AG08396 (cell line): ENCODE measurements at regions not wholly inside any gene's neighbourhood (a gene's known extent, or its start where the extent isn't known, plus 50 kb on each side); places are given as distances from the start of the nearest gene placed in this dataset.

Source experiments
- DNase-seq: peaks from one replicate; pipeline ENCODE4 v3.0.0; 2012; ENCODE audit warnings: low spot score, mixed read lengths

DNA sequence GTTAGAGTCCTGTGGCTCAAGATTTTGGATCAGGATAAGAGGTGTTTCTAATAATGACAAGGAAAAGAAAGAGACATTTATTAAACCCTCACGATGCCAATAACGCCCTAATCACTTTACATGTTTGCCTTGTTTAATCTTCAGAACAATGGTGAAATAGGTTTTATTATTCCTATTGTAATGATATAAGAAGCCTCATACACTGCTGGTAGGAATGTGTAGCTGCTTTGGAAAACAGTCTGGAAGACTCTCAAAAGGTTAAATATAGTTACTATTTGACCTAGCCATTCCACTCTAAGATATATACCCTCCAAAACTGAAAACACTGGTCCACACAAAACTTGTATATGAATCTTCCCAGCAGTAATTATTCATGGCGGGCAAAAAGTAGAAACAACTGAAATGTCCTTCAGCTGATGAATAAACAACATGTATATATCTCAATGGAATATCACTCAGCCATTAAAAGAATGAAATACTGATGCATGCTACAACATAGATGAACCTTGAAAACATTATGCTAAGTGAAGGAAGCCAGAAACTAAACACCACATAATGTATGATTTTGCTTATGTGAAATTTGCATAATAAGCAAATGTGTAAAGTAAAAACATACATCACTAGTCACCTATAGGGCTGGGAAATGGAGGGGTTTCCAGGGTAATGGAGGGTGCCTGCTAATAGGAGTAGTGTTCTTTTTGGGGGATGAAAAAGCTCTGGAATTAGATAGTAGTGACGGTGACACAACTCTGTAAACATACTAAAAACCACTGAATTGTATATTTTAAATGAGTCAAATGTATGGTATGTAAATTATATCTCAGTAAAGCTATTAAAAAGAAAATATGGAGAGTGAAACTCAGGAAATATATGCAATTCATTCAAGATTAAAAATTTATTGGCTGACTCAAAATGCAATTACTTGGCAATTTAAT lies 76.9 kb upstream of the ANK3 start:
- no peak for DNase-seq

DNA sequence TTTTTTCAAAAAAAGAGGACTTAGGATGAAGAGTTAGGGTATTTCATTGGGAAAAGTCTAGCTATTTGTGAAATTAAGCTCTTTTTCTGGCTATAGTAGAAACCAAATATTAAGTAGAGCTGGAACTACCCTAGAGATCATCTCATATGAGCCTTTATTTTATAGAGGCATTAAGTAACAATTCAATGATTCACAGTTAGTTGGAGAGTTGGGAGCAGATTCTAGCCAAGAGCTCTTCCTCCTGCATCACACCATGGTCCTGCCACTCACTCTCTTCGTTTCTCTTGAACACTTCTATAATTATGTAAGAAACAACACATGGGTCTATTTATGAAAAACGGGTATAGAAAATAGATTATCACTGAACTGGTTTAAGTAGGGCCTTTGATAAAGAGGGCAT lies 76.1 kb upstream of the ANK3 start:
- DNase-seq, result no peak

DNA sequence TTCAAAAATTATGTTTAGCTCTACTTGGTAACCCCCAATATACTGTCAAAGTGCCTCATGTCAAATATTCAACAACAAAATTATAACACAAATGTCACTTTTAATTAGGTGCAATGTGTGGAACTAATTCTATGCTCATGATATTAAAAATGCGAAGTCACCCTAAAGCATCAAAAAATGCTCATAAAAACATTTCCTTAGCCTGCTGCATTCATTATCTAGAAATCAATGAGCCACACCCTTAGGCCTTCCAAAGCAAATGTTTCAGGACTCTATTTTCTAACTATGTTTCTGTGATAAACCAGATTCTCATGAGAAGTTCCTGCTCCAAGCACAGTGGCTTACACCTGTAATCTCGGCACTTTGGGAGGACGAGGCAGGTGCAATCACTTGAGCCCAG lies 75.0 kb upstream of the ANK3 start:
- DNase-seq, result no peak

DNA sequence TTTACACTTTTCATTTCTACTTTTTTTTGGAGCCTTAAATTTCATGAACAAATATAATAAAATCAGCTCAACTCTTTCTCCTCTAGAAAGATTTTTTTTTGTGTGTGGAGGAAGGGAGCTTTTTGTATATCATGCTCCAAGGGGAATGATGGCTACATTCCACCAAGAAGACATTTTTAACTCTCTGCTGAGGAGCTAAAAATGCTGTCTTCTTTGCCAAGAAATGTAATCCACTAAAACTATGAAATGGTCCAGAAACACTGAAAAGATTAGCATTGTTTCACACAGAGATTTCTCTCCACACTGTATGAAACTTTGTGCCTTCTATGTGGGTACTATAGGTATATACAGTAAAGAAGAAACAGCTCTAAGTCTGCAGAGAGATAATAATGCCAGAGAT lies 74.1 kb upstream of the ANK3 start:
- no peak for DNase-seq

DNA sequence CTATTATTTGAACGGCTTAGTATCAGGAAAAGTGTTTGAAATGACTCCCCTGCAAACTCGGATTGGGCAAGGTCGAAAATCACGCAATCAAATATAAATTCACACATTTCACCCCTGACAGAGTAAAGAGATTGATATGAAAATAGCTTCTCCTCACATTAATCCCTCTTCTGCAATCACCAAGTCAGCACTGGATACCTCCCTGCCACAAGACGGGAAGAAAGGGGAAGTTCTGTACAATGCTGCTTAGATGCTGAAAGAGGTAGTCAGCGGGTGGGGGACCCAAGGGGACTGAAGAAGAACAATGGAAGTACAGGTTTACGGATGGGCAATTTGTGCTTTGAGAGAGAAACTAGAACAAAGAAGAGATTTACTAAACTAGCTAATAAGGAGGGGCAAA lies 72.0 kb upstream of the ANK3 start:
- DNase-seq, result no peak

DNA sequence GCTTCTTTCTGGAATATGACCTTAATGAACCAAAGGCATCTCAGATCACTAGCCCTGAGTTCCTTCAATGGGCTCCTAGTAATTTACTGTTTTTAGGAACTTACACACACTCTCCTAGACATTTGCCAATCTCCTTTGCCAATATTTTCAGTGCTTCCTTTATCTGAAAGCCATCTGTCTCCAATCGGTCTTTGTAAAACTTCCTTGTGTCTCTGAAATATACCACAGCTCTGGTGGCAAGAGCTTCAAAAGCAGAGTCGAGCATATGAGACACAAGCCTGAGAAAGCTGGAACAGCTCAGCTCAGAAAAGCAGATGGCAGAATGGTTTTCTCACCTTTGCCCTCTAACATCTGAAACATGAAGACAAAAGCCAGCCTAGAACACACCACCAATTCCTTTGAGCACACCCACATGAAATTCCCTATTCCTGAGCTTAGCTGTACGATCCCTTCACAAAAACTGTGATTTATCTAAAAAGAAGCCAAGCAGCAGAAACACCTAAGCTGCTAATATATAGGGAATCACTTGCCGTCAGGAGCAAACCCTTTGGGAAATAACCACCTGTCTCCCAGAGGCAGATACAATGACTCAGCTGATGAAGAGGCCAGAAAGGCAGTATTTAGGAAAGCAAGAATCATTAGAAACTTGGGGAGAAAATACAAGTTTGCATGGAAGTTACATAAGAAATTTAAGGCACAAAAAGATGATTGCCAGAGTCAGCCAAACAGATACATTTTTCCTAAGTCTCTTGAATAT lies 70.2 kb upstream of the ANK3 start:
- DNase-seq, result no peak

DNA sequence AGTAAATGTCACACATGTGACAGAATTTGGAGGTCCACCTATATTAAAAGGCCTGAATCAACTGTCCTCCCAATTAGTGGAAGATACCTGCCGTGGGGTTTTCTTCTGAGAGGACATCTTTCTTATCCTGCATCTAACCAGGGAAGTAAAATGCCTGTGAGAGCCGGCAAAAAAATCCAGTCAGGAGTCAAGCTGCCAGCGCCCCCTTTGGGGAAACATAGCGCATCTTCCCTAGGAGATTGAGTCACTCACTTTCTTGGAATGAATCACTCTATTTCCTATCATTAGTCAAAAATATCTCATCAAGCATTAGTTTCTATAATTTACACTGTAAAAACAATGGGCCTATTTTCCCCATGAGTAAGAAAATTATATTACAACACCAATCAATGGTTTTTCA lies 66.4 kb upstream of the ANK3 start:
- no peak for DNase-seq

DNA sequence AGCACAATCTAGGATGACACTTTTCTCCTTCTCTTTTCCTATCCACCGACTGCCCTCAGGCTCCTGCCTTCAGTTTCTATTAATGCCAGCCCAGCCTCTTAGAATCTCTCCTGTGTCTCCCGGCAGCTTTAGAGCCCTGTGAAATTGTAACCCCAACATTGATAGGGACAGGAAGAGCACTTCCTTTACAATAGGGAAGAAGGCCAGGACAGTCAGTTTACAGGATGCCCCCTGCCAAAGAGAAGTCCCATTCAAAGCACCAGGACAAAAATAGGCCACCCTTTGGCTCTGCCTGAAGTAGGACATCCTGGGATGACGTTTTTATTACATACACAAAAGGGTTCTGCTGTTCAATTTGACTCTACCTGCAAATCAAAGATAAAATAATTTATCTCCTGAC lies 64.7 kb upstream of the ANK3 start:
- no peak for DNase-seq

DNA sequence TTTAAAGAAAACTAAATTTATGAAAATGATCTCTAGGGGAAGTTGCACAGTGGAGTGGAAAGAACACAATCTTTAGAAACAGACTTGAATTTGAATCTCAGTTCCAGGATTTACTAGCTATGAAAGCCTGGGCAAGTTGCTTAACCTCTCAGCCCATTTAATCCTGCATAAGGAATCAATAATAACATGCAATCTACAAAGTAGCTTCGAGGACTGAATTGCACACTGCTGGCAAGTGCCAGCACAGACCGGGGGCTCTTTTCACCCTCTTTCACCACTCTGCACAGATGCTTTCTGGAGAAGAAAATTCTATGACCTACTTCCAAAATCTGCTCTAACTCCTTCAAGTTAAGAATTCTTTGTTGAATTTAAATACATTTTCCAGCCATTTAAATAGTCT lies 63.4 kb upstream of the ANK3 start:
- DNase-seq, result no peak

DNA sequence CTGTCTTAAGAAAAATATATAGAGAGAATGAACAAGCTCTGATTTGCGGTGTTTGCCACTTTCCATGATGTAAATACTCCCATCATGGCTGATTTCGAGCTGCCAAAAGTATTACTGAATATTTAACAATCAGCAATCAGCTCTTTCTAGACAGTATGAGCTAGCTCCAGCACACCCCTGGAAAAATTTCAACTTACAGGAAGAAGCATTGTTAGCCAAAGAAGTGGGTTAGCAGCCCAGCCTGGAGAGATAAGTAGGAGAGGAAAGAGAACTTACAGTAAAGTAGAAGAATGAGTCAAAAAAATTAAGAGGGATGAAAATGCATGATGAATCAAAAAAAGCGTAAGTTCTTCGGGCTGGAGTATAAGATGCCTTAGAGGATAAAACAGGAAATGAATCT lies 60.6 kb upstream of the ANK3 start:
- DNase-seq, result no peak

DNA sequence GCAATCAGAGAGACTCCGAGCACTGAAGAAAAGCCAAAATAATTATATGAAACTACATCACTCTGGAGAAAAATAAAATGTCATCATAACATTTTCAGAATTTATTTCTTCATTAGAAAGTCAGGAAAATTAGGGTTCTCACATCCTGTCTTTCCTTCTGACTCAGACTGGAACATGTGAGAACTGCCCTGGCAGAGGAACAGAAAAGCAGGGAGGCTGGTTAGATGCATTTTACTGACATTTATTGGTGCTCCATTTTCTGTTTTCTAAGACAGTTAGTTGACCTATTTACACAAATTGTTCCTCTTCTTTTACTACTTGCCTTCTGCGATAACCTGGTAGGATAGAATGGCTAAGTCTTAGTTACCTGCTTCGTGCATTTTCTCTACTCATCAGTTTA lies 58.6 kb upstream of the ANK3 start:
- DNase-seq, result no peak

DNA sequence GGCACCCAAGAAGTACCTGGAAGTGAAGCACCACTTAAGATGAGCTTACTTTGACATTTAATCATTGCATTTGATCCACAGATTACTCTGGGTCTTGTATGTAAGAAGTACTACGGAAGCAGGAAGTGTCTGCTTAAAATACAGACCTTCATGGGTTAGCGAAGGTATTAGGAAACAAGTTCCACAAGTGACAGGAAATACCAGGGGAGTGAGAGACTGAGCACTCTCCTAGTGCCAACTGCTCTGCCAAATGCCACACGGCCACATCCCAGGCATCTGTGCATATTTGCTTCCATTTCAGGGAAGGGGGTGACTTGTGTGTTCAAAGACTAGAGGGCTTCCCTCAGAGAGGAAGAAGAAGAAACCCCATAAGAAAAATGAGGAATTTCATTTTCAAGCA lies 57.2 kb upstream of the ANK3 start:
- DNase-seq, result no peak

DNA sequence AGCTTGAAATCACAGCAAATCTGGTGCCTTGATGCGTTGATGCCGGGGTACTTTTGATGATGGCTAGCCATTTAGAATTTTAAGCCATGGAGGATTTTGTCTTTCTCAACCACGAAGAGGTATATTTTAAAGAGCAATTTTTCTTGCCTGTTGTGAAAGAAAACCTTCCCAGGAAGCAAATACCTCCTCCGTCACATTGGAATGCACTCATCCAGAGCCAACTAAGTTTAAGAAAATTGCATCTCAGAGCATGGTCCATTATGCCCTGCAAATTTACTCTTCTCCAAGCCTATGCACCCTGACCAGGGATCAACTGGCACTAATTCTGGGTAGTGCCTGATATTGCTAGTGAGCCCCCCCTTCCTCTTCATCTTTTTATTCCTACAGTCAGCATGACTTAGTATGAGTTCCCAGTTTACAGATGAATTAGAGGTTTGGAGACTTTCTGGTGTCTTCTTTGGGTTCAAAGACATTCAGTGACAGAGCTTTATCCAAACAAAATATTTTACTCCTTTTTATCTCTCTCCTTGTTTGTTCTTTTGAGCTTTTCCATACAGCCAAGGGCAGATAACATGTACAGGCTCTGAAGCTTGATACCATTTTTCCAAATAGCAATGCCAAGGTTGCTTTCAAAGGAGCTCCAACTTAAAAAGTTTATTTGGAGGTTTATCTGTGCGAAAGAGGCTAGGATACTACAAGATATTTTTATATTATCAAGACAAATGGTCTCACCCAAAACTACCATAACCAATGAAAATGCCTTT lies 56.6 kb upstream of the ANK3 start:
- no peak for DNase-seq

DNA sequence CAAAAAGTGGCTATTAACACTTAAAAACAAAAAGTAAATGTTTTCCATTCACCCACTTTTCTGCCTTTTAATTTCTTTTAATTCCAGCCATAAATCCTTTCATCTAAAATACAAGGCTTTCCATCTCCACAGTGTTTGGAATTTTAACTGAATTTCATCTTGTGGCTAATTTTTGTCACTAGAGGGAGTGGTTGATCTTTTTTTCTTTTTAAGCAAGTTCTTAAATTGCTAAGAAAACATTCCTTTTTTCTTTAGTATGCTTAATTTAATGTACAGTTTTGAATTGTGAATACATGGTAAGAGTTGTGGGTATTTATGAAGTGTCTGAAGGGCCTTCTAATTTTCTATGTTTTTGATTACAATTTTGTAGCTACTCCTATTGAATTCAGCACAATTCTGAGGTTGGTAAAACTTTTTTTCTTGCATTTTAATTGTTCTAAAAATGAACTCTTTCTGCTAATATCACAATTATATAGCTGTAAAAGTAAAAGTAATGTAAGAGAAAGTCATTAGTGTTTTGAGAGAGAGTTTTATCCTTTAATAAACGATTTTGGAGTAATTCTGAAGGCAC lies 54.9 kb upstream of the ANK3 start:
- no peak for DNase-seq

DNA sequence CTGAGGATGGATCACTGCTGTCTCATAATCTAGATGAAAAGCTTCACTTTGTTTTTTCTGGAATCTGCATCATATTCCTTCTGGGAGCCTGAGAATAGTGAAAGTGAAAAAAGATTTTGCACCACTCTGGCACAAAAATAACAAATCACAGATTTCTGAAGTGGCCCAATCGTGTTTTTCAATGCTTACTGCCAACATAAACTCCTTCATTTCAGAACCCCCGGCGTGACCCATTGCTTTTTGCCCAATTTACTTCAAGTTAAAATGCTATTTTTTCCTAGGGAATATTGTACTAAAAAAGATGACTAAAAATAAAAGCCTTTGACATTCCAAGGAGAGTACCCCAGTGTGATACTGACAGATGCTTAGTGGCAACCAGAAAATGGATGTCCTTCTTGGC lies 53.7 kb upstream of the ANK3 start:
- DNase-seq, result no peak

DNA sequence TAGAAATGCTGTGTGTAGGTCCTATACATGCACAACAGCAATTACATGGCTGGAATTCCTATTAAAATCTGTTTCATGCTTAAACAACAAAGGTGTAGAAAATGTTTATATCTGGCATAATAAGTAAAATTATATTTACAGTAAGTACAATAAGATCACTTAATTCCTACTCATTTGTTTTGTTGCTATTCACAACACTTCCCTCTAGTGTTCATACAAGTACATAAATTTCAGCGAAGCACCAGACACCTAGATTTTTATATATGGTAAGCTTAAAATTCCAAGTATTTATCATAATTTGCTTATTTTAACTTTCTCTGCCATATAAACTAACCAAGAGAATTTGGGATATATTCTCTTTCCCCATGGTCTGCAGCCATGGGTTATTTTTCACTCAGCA lies 51.8 kb upstream of the ANK3 start:
- no peak for DNase-seq

DNA sequence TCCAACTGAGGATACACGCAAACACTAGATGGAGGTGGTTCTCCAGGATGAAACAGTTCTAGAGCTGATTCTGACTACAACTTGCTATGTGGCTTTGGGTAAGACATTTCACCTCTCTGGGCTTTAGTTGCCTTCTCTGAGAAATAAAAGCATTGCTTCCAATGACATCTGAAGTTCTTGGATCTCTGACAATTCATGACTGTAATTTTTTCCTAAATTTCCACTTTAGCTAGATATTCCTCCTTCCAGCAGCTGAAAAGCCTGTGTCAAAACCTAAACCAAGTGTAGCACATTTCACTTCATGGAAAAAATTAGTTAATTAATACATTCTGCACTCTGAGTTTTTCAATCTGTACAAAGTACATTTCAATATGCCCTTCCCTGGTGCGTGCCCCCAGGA lies 50.0 kb upstream of the ANK3 start:
- DNase-seq, result no peak
